ENCODE measurements at regions not wholly inside any gene's neighbourhood (a gene's known extent, or its start where the extent isn't known, plus 50 kb on each side); places are given as distances from the start of the nearest gene placed in this dataset.

DNA sequence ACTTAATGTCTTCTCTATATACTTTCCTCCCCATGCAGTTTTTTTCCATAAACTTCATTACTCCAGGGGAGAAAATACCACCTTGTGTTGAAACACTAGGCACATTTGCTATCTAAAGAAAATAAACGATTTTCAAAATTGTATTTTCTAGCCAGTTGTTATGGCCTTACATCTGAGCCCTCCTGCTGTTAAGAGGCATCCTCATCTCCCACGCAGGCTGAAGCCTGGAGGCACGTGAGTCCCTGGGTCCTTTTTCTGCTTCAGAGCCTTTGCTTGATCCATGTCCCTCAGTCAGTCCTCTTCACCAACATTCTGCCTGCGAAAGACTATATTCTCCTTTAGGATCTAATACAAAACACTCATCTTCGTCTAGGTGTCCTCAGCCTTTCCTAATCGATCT lies 479.6 kb upstream of the ZNF717 start:
- TF ChIP-seq, protein P1, sequence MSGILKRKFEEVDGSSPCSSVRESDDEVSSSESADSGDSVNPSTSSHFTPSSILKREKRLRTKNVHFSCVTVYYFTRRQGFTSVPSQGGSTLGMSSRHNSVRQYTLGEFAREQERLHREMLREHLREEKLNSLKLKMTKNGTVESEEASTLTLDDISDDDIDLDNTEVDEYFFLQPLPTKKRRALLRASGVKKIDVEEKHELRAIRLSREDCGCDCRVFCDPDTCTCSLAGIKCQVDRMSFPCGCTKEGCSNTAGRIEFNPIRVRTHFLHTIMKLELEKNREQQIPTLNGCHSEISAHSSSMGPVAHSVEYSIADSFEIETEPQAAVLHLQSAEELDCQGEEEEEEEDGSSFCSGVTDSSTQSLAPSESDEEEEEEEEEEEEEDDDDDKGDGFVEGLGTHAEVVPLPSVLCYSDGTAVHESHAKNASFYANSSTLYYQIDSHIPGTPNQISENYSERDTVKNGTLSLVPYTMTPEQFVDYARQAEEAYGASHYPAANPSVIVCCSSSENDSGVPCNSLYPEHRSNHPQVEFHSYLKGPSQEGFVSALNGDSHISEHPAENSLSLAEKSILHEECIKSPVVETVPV (CRISPR knock-in tag; IDR thresholded peaks at IDR 0.05): no peak
- no peak for TF ChIP-seq ISL1 (CRISPR knock-in tag; IDR thresholded peaks at IDR 0.05)
- TF ChIP-seq, protein P2, sequence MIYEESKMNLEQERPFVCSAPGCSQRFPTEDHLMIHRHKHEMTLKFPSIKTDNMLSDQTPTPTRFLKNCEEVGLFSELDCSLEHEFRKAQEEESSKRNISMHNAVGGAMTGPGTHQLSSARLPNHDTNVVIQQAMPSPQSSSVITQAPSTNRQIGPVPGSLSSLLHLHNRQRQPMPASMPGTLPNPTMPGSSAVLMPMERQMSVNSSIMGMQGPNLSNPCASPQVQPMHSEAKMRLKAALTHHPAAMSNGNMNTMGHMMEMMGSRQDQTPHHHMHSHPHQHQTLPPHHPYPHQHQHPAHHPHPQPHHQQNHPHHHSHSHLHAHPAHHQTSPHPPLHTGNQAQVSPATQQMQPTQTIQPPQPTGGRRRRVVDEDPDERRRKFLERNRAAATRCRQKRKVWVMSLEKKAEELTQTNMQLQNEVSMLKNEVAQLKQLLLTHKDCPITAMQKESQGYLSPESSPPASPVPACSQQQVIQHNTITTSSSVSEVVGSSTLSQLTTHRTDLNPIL (CRISPR knock-in tag; IDR thresholded peaks at IDR 0.05; ENCODE audit: low read depth): no peak
- TF ChIP-seq BACH2 (CRISPR knock-in tag; IDR thresholded peaks at IDR 0.05; ENCODE audit: borderline replicate concordance): no peak
- TF ChIP-seq ZFP3 (CRISPR knock-in tag; IDR thresholded peaks at IDR 0.05): no peak
- TF ChIP-seq RARB (CRISPR knock-in tag; IDR thresholded peaks at IDR 0.05): no peak
- TF ChIP-seq, protein P3, sequence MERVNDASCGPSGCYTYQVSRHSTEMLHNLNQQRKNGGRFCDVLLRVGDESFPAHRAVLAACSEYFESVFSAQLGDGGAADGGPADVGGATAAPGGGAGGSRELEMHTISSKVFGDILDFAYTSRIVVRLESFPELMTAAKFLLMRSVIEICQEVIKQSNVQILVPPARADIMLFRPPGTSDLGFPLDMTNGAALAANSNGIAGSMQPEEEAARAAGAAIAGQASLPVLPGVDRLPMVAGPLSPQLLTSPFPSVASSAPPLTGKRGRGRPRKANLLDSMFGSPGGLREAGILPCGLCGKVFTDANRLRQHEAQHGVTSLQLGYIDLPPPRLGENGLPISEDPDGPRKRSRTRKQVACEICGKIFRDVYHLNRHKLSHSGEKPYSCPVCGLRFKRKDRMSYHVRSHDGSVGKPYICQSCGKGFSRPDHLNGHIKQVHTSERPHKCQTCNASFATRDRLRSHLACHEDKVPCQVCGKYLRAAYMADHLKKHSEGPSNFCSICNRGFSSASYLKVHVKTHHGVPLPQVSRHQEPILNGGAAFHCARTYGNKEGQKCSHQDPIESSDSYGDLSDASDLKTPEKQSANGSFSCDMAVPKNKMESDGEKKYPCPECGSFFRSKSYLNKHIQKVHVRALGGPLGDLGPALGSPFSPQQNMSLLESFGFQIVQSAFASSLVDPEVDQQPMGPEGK (CRISPR knock-in tag; IDR thresholded peaks at IDR 0.05; ENCODE audit: borderline replicate concordance): no peak
- TF ChIP-seq TOX (CRISPR knock-in tag; IDR thresholded peaks at IDR 0.05; ENCODE audit: borderline replicate concordance): no peak
- TF ChIP-seq, protein P4, sequence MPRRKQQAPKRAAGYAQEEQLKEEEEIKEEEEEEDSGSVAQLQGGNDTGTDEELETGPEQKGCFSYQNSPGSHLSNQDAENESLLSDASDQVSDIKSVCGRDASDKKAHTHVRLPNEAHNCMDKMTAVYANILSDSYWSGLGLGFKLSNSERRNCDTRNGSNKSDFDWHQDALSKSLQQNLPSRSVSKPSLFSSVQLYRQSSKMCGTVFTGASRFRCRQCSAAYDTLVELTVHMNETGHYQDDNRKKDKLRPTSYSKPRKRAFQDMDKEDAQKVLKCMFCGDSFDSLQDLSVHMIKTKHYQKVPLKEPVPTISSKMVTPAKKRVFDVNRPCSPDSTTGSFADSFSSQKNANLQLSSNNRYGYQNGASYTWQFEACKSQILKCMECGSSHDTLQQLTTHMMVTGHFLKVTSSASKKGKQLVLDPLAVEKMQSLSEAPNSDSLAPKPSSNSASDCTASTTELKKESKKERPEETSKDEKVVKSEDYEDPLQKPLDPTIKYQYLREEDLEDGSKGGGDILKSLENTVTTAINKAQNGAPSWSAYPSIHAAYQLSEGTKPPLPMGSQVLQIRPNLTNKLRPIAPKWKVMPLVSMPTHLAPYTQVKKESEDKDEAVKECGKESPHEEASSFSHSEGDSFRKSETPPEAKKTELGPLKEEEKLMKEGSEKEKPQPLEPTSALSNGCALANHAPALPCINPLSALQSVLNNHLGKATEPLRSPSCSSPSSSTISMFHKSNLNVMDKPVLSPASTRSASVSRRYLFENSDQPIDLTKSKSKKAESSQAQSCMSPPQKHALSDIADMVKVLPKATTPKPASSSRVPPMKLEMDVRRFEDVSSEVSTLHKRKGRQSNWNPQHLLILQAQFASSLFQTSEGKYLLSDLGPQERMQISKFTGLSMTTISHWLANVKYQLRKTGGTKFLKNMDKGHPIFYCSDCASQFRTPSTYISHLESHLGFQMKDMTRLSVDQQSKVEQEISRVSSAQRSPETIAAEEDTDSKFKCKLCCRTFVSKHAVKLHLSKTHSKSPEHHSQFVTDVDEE (CRISPR knock-in tag; IDR thresholded peaks at IDR 0.05): no peak
- no peak for TF ChIP-seq ZNF70 (CRISPR knock-in tag; IDR thresholded peaks at IDR 0.05)
- TF ChIP-seq ZNF565 (CRISPR knock-in tag; conservative IDR thresholded peaks at IDR 0.05; ENCODE audit: low read depth): no peak
- TF ChIP-seq PPARA (CRISPR knock-in tag; IDR thresholded peaks at IDR 0.05; ENCODE audit: borderline replicate concordance): no peak

Measured in SK-N-SH treated with all-trans-retinoic acid at 6 μM for 48 hours (cell line).